Stomach (tissue), 8 donors: ENCODE measurements at regions not wholly inside any gene's neighbourhood (a gene's known extent, or its start where the extent isn't known, plus 50 kb on each side); places are given as distances from the start of the nearest gene placed in this dataset.

Experiments used
- DNase-seq, 2 donors: peaks; one replicate each; pipeline versions ENCODE4 v3.0.0 to v3.0.0-alpha.2; 2013 to 2019
- H3K27ac ChIP-seq, 5 donors: fragments of 200-600 bp in 4 of 5; sonication (generic) in 4 of 5; one replicate each; pipeline ENCODE4 v1.5.1; 2013 to 2019; ENCODE audit warnings: mild to moderate bottlenecking in 1 of 5, moderate library complexity in 1 of 5
- H3K27me3 ChIP-seq, 3 donors: fragments of 200-600 bp; sonication (generic); one replicate each; pipeline ENCODE4 v1.5.1; 2017 to 2019; ENCODE audit warnings: mixed run types in 1 of 3
- H3K36me3 ChIP-seq, 4 donors: fragments of 200-600 bp; sonication (generic); 1 replicate in 3 of 4; 2 replicates in 1 of 4; pipeline ENCODE4 v1.5.1; 2016 to 2019
- H3K4me1 ChIP-seq, 4 donors: fragments of 200-600 bp; sonication (generic); one replicate each; pipeline ENCODE4 v1.5.1; 2016 to 2019
- H3K4me3 ChIP-seq, 4 donors: fragments of 200-600 bp; sonication (generic) in 3 of 4; one replicate each; pipeline ENCODE4 v1.5.1; 2016 to 2019; ENCODE audit warnings: mild to moderate bottlenecking in 1 of 4
- H3K9me3 ChIP-seq, 4 donors: fragments of 200-600 bp; sonication (generic); one replicate each; pipeline ENCODE4 v1.5.1; 2016 to 2019
- CTCF ChIP-seq, 7 experiments: fragments of 450-650 bp in 4 of 7; fragments of 200-600 bp in 3 of 7; sonication (generic) in 3 of 7; IDR thresholded peaks; one replicate each; pipeline ENCODE4 v1.5.1; 2016 to 2019; ENCODE audit warnings: antibody characterized with exemption in 7 of 7, control low read depth in 2 of 7, mild to moderate bottlenecking in 1 of 7
- EP300 ChIP-seq: sonication (generic); formaldehyde crosslinking; IDR thresholded peaks from one replicate; pipeline ENCODE4 v1.6.1; 2017; ENCODE audit warnings: antibody characterized with exemption
- POLR2A ChIP-seq, 4 donors: fragments of 450-650 bp; IDR thresholded peaks; one replicate each; pipeline ENCODE4 v1.6.1; 2016; ENCODE audit warnings: antibody characterized with exemption in 4 of 4, control low read depth in 2 of 4, mild to moderate bottlenecking in 1 of 4, moderate library complexity in 1 of 4
- POLR2AphosphoS5 ChIP-seq, 3 donors: sonication (generic); formaldehyde crosslinking; IDR thresholded peaks; one replicate each; pipeline ENCODE4 v1.6.1; 2016; ENCODE audit warnings: antibody characterized with exemption in 3 of 3
- WGBS, 5 donors: extraction: QIAGEN DNeasy Blood & Tissue Kit in 3 of 5; methylation state at CpG; one replicate each; pipeline versions ENCODE4 v1.1.5 to v1.1.7; 2013 to 2018; 5-methylcytosine and 5-hydroxymethylcytosine counted together
- intact Hi-C: fragments of 100-400 bp; cut with DNase I; formaldehyde crosslinking; loops from one replicate; pipeline ENCODE4 v1.15.1; 2023; ENCODE audit warnings: low total_unique reads
- donor health status: healthy with polysubstance abuse.
- donor health status: Bipolar disorder and iron deficiency.
- donor health status: healthy.

- Histone ChIP-seq H3K9me3 (no peaks in the 10 kb centered on the region), H3K36me3 (no peaks in the 10 kb centered on the region), H3K4me1 (no peaks in the 10 kb centered on the region), H3K27ac (no peak overlapping the region), H3K27me3 (no peaks in the 10 kb centered on the region), H3K4me3 (no peak overlapping the region)
- intact Hi-C loops: no loop called here
- no peak for TF ChIP-seq EP300
- TF ChIP-seq CTCF (IDR thresholded peaks at IDR 0.05): no peak
- TF ChIP-seq POLR2A (IDR thresholded peaks at IDR 0.05): no peak
- TF ChIP-seq POLR2AphosphoS5 (IDR thresholded peaks at IDR 0.05): no peak
- WGBS, 5 donors: 29 to 63% (median 58%) methylated on average over 1 to 3 of the region's 3 CpGs
- peak in 1 of 2 donors; percentile 12 for DNase-seq
Measured at GRCh38 chr10:120286280-120286679, 170.7 kb upstream of the PLPP4 start.

- H3K4me3 ChIP-seq: no peak overlapping the region
- no peaks in the 10 kb centered on the region for H3K36me3 ChIP-seq
- H3K9me3 ChIP-seq: peaks cover 0 to 1% (median 0%) of the 10 kb centered on the region in 4 donors
- H3K27ac ChIP-seq: no peak overlapping the region
- DNase-seq: no peak
- H3K4me1 ChIP-seq: no peaks in the 10 kb centered on the region
- no peak for TF ChIP-seq POLR2AphosphoS5 (IDR thresholded peaks at IDR 0.05)
- TF ChIP-seq CTCF (IDR thresholded peaks at IDR 0.05): no peak
- TF ChIP-seq EP300: no peak
- TF ChIP-seq POLR2A (IDR thresholded peaks at IDR 0.05): no peak
- intact Hi-C loops: no loop called here
- 71 to 90% (median 82%) methylated on average over 5 of the region's 5 CpGs for WGBS, 5 donors
- no peaks in the 10 kb centered on the region for H3K27me3 ChIP-seq
Measured at GRCh38 chr10:120300513-120300912, 156.5 kb upstream of the PLPP4 start.

GRCh38 chr10:120308589-120308988 is 148.4 kb upstream of the PLPP4 start:
- Histone ChIP-seq H3K4me1 (no peaks in the 10 kb centered on the region), H3K36me3 (no peaks in the 10 kb centered on the region), H3K27ac (no peak overlapping the region), H3K27me3 (no peaks in the 10 kb centered on the region), H3K9me3 (peaks cover 0 to 8% (median 0%) of the 10 kb centered on the region in 4 donors), H3K4me3 (no peak overlapping the region)
- intact Hi-C loops: no loop called here
- DNase-seq: no peak
- TF ChIP-seq EP300: no peak
- no peak for TF ChIP-seq POLR2A (IDR thresholded peaks at IDR 0.05)
- no peak for TF ChIP-seq POLR2AphosphoS5 (IDR thresholded peaks at IDR 0.05)
- TF ChIP-seq CTCF (IDR thresholded peaks at IDR 0.05): no peak
- WGBS, 5 donors: 61 to 84% (median 78%) methylated on average over 3 of the region's 3 CpGs

- 88 to 92% (median 90%) methylated on average over 2 of the region's 2 CpGs for WGBS, 5 donors
- Histone ChIP-seq H3K4me1 (no peaks in the 10 kb centered on the region), H3K9me3 (no peaks in the 10 kb centered on the region), H3K27ac (no peak overlapping the region), H3K27me3 (no peaks in the 10 kb centered on the region), H3K4me3 (no peak overlapping the region), H3K36me3 (no peaks in the 10 kb centered on the region)
- TF ChIP-seq EP300 (no peak), CTCF (IDR thresholded peaks at IDR 0.05) (no peak), POLR2AphosphoS5 (IDR thresholded peaks at IDR 0.05) (no peak), POLR2A (IDR thresholded peaks at IDR 0.05) (no peak)
- intact Hi-C loops: no loop called here
- no peak for DNase-seq
Measured at GRCh38 chr10:120313715-120314114, 143.3 kb upstream of the PLPP4 start.
